HCT116 (cell line): ENCODE measurements at regions not wholly inside any gene's neighbourhood (a gene's known extent, or its start where the extent isn't known, plus 50 kb on each side); places are given as distances from the start of the nearest gene placed in this dataset.

Experiments used
- ATAC-seq: fragments of 200-7000 bp; cut with Tn5 transposase; 2 replicates; pipeline ENCODE4 v1.9.1; 2020; ENCODE audit warnings: mild to moderate bottlenecking, moderate library complexity
- BruUV-seq: library from RNA; stranded (reverse); fragments of 400-500 nt; replicated peaks from 2 replicates; lab custom pipeline; 2021; lab: Mats Ljungman, UMichigan
- CTCF ChIA-PET: fragments of 300-600 bp; sonication (Branson Sonifier 250); formaldehyde crosslinking; loops from one replicate; lab custom pipeline; 2021; ENCODE audit warnings: antibody characterized with exemption; lab: Charles Lee
- POLR2A ChIA-PET: fragments of 300-600, 350-600 bp; sonication (Branson Sonifier 250); formaldehyde crosslinking; loops from one replicate; lab custom pipeline; 2021; ENCODE audit warnings: antibody characterized with exemption; lab: Charles Lee
- RAD21 ChIA-PET, 2 experiments: fragments of 300-600 bp; sonication (Branson Sonifier 250); formaldehyde crosslinking; loops; one replicate each; lab custom pipeline; 2023; ENCODE audit warnings: low total read pairs in 2 of 2; ENCODE audit not compliant: uncharacterized antibody in 2 of 2, unreplicated experiment in 2 of 2, low non-redundant PET in 1 of 2; lab: Charles Lee
- DNase-seq: peaks from one replicate; pipeline ENCODE4 v3.0.0-alpha.2; 2010; ENCODE audit warnings: low read depth, low spot score
- H2AFZ ChIP-seq: fragments of 200-600 bp; shearing (Covaris generic), sonication (generic); 2 replicates; pipeline ENCODE4 v1.6.1; 2017; ENCODE audit warnings: low read depth, mixed run types, mixed read lengths, antibody characterized with exemption, low read length; ENCODE audit not compliant: poor library complexity, severe bottlenecking
- H3K27ac ChIP-seq: 2 replicates; pipeline ENCODE4 v1.5.1; 2012; ENCODE audit warnings: low read depth, low read length
- H3K27me3 ChIP-seq: fragments of 200-600 bp; sonication (generic); 2 replicates; pipeline ENCODE4 v1.6.1; 2016; ENCODE audit warnings: mixed run types, low read length, mixed read lengths; ENCODE audit not compliant: insufficient read depth
- H3K36me3 ChIP-seq, 2 experiments: fragments of 200-500 bp in 1 of 2; fragments of 200-600 bp in 1 of 2; sonication (Bioruptor generic) in 1 of 2; sonication (generic) in 1 of 2; 2 replicates each; pipeline versions ENCODE4 v1.5.1 to v1.6.1; 2014 to 2016; ENCODE audit warnings: low read length in 2 of 2, inconsistent platforms in 1 of 2, mixed read lengths in 1 of 2, mixed run types in 1 of 2; ENCODE audit not compliant: insufficient read depth in 2 of 2, control insufficient read depth in 1 of 2
- H3K4me1 ChIP-seq, 2 experiments: fragments of 200-600 bp in 1 of 2; sonication (generic) in 1 of 2; 2 replicates each; pipeline versions ENCODE4 v1.5.1 to v1.6.1; 2012 to 2017; ENCODE audit warnings: low read length in 2 of 2, inconsistent platforms in 1 of 2, mild to moderate bottlenecking in 1 of 2, mixed read lengths in 1 of 2, mixed run types in 1 of 2, moderate library complexity in 1 of 2; ENCODE audit not compliant: insufficient read depth in 2 of 2, control insufficient read depth in 1 of 2
- H3K4me2 ChIP-seq: fragments of 200-600 bp; sonication (generic); 2 replicates; pipeline ENCODE4 v1.6.1; 2017; ENCODE audit warnings: mixed run types, low read length, mixed read lengths
- H3K4me3 ChIP-seq, 2 experiments: fragments of 200-600 bp in 1 of 2; sonication (generic) in 1 of 2; replicated peaks in 1 of 2; 2 replicates each; pipeline ENCODE4 v1.5.1; 2011 to 2016; ENCODE audit warnings: low read length in 2 of 2, control low read depth in 1 of 2, low read depth in 1 of 2, mild to moderate bottlenecking in 1 of 2, mixed read lengths in 1 of 2, mixed run types in 1 of 2
- H3K79me2 ChIP-seq: fragments of 200-600 bp; sonication (generic); 2 replicates; pipeline ENCODE4 v1.6.1; 2017; ENCODE audit warnings: mild to moderate bottlenecking, mixed run types, low read length, moderate library complexity, mixed read lengths; ENCODE audit not compliant: insufficient read depth
- H3K9ac ChIP-seq: fragments of 200-600 bp; sonication (generic); 2 replicates; pipeline ENCODE4 v1.6.1; 2016; ENCODE audit warnings: low read length, mixed read lengths
- H3K9me2 ChIP-seq: fragments of 200-600 bp; sonication (generic), shearing (Covaris generic); 2 replicates; pipeline ENCODE4 v1.6.1; 2017; ENCODE audit warnings: mixed run types, mild to moderate bottlenecking, moderate library complexity; ENCODE audit not compliant: insufficient read depth
- H3K9me3 ChIP-seq, 2 experiments: fragments of 200-500 bp in 1 of 2; fragments of 200-600 bp in 1 of 2; sonication (Bioruptor generic) in 1 of 2; sonication (generic) in 1 of 2; 2 replicates each; pipeline ENCODE4 v1.6.1; 2014 to 2017; ENCODE audit warnings: low read length in 2 of 2, mixed read lengths in 2 of 2, inconsistent platforms in 1 of 2, low read depth in 1 of 2, mild to moderate bottlenecking in 1 of 2, mixed run types in 1 of 2, moderate library complexity in 1 of 2; ENCODE audit not compliant: control insufficient read depth in 1 of 2, insufficient read depth in 1 of 2
- H4K20me1 ChIP-seq: fragments of 200-600 bp; sonication (generic), shearing (Covaris generic); 2 replicates; pipeline ENCODE4 v1.6.1; 2017; ENCODE audit warnings: mixed run types, mild to moderate bottlenecking, moderate library complexity; ENCODE audit not compliant: insufficient read depth
- CBX3 ChIP-seq: IDR thresholded peaks from 2 replicates; pipeline ENCODE4 v1.6.1; 2012; ENCODE audit warnings: low read depth
- CTCF ChIP-seq, 3 experiments: fragments of 200-600 bp in 1 of 3; sonication (generic) in 1 of 3; IDR thresholded peaks in 2 of 3; conservative IDR thresholded peaks in 1 of 3; 2 replicates each; pipeline ENCODE4 v1.5.1; 2012 to 2017; ENCODE audit warnings: low read depth in 2 of 3, low read length in 2 of 3, antibody characterized with exemption in 1 of 3, borderline replicate concordance in 1 of 3, control low read depth in 1 of 3, mild to moderate bottlenecking in 1 of 3, mixed read lengths in 1 of 3, mixed run types in 1 of 3, moderate library complexity in 1 of 3; ENCODE audit not compliant: insufficient read depth in 1 of 3
- ELF1 ChIP-seq: IDR thresholded peaks from 2 replicates; pipeline ENCODE4 v1.6.1; 2012; ENCODE audit warnings: low read depth, borderline replicate concordance
- EZH2 ChIP-seq: fragments of 200-600 bp; sonication (generic); IDR thresholded peaks from 2 replicates; pipeline ENCODE4 v1.6.1; 2017; ENCODE audit warnings: antibody characterized with exemption, mixed run types
- EZH2phosphoT487 ChIP-seq: fragments of 200-600 bp; IDR thresholded peaks from 2 replicates; pipeline ENCODE4 v1.6.1; 2018; ENCODE audit warnings: antibody characterized with exemption, borderline replicate concordance
- RAD21 ChIP-seq: IDR thresholded peaks from 2 replicates; pipeline ENCODE4 v1.6.1; 2012; ENCODE audit warnings: low read depth, mild to moderate bottlenecking
- REST ChIP-seq: IDR thresholded peaks from 2 replicates; pipeline ENCODE4 v1.6.1; 2012; ENCODE audit warnings: low read depth
- SIN3A ChIP-seq: IDR thresholded peaks from 2 replicates; pipeline ENCODE4 v1.6.1; 2012; ENCODE audit warnings: low read depth
- SP1 ChIP-seq: IDR thresholded peaks from 2 replicates; pipeline ENCODE4 v1.6.1; 2012; ENCODE audit warnings: low read depth
- TCF7L2 ChIP-seq: IDR thresholded peaks from 2 replicates; pipeline ENCODE4 v1.7.0; 2011; ENCODE audit warnings: borderline replicate concordance, inconsistent platforms; ENCODE audit not compliant: insufficient read depth, insufficient read length; ENCODE audit errors: extremely low read depth
- ZFX ChIP-seq: fragments of 450-650 bp; IDR thresholded peaks from 2 replicates; pipeline ENCODE4 v1.6.1; 2017
- ZNF274 ChIP-seq: fragments of 200-500 bp; sonication (Bioruptor generic); IDR thresholded peaks from 2 replicates; pipeline ENCODE4 v1.6.1; 2014; ENCODE audit warnings: mild to moderate bottlenecking, low read depth, low read length, inconsistent platforms
- intact Hi-C: fragments of 100-400 bp; cut with micrococcal nuclease; formaldehyde crosslinking; loops from 2 replicates; pipeline ENCODE4 v1.10.0; 2022

DNA sequence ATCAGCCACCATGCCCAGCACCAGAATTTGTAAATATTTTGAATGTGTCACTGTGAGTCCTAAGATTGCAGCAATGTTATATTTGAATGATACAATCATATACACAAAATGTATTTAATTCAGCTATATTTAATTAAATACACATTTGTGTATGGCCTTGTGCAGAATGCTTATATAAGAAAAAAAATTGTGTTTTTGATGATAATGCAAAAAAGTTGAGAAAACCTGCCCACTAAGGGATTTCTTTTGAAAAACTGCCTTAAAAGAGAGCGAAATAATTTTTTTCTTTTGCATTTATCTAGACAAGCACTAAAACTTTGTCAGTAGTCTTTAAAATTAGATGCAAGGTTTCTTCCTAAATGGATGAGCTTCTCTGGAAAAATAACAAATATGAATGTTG, 68.1 kb upstream of the OTUD4 start:
- intact Hi-C loops, result no loop called here
- no peak overlapping the region for H3K4me2 ChIP-seq
- H3K4me3 ChIP-seq, result no peak overlapping the region
- no peaks in the 10 kb centered on the region for H3K27me3 ChIP-seq
- no peak for TF ChIP-seq REST
- TF ChIP-seq ELF1, result no peak
- TF ChIP-seq RAD21, result no peak
- no peak for TF ChIP-seq CBX3
- TF ChIP-seq ZFX, result no peak
- no peak for TF ChIP-seq SP1
- TF ChIP-seq TCF7L2, result no peak
- TF ChIP-seq EZH2, result no peak
- no peak for TF ChIP-seq CTCF (IDR thresholded peaks at IDR 0.05 in 2 of 3, conservative IDR thresholded peaks at IDR 0.05 in 1 of 3; ENCODE audit: borderline replicate concordance in 1 of 3, insufficient read depth in 1 of 3, low read depth in 2 of 3, low read length in 2 of 3)
- TF ChIP-seq ZNF274, result no peak
- TF ChIP-seq SIN3A, result no peak
- no peak for TF ChIP-seq EZH2phosphoT487
- POLR2A ChIA-PET, result no interaction called here
- H3K79me2 ChIP-seq, result no peaks in the 10 kb centered on the region
- H3K9me2 ChIP-seq, result no peaks in the 10 kb centered on the region
- H3K9me3 ChIP-seq, result no peaks in the 10 kb centered on the region
- H4K20me1 ChIP-seq, result no peaks in the 10 kb centered on the region
- CTCF ChIA-PET, result no interaction called here
- RAD21 ChIA-PET, result no interaction called here
- H3K4me1 ChIP-seq, result no peaks in the 10 kb centered on the region
- H3K36me3 ChIP-seq, result no peaks in the 10 kb centered on the region
- DNase-seq, result no peak
- no peak overlapping the region for H3K27ac ChIP-seq
- H2AFZ ChIP-seq, result no peak overlapping the region
- ATAC-seq, result no peak
- no peak overlapping the region for H3K9ac ChIP-seq
- no TSS peak for BruUV-seq
